Activated CD4-positive, alpha-beta T cell treated with anti-CD3 and anti-CD28 coated beads, Interleukin-10, Interleukin-2, amounts not matched to agents 100 ng/mL and 50 ng/mL, durations not matched to agents 16 hours and 8 hours (primary cell): ENCODE measurements at regions not wholly inside any gene's neighbourhood (a gene's known extent, or its start where the extent isn't known, plus 50 kb on each side); places are given as distances from the start of the nearest gene placed in this dataset.
"Not testable (repeated sequence)": the region's sequence is repeated elsewhere in the genome, so short reads cannot be mapped to it uniquely, and the experiment has no call there.

ENCODE experiments used
- DNase-seq: peaks from one replicate; pipeline ENCODE4 v3.0.0-alpha.2; 2020

DNA sequence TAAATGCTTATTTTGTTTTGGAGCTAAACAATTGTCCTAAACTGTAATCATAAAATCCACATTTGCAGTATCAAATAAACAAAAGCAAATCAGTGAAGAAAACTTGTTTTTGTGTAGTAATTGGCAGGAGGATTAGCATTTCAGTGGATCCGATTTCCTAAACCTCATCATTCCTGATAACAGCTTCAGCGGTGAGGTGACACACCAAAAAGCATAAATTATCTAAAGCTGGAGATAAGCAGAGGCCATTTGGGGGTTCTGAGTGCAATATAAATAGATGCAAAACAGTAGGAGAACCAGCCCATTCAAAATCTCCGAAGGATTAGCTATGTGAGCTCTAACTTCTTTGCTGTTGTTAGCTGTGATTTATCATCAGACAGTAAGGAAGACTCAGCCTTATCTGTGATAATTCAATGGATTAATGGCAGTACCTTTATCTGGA, 235.8 kb downstream of the EPHA7 start:
- DNase-seq = no peak

DNA sequence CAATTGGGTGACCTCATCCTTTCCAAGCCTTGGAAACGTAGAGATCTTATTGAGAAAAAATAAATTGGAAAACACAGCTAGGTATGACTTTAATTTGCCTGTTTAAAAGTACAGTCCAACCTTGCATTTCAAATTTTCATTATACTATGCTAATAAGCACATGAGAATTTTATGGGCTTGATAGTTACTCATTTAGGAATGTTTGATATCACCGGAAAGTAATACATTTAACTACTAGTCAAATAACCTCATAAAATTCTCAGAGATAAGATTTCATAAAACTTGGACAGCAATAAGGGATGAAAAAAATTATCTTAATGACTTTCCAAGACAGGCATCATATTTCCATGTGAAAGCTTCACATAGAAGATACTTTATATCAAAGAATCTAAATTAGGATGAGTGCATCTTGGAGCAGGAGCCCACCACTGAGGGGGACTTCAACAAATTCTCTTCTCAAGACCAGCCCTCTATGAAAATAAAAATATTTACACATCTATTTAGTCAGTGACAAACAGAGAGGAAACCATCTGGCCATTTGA, 236.3 kb downstream of the EPHA7 start:
- no peak for DNase-seq

DNA sequence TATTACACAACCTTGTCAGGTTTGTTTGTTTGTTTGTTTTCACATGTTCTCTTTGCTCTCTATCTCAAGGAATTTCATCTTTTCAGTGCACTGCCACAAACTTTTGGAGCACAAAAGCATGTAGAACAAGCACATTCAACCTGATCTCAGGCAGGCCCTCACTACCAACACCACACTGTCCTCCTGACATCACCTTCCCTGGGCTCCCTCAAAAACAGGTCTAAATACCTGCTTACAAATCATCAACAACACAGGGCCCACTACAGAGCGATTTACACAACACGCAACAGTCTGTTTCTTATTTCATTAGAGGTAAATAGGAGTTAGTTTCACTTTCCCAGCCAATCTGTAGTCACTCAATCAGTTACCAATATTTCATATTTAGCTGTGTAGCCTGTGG, 241.4 kb downstream of the EPHA7 start:
- DNase-seq = no peak

DNA sequence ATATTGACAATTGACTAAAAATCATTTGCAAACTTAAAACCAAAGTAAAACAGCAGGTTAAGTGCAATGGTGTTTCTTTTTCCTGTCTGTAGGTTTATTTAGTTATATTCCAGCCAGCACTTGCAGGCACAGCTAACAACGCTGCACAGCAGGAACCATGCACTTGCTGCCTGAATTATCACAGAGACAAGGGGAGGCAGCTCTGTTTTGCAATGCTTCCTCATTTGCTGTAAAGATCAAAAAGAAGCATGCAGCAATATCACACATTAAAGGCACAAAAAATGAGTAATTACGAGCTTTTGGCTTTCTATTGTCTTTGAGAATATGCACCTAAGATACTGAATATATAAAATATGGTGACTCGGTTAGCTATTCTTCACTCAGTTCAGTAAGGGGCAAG, 241.9 kb downstream of the EPHA7 start:
- DNase-seq = no peak

DNA sequence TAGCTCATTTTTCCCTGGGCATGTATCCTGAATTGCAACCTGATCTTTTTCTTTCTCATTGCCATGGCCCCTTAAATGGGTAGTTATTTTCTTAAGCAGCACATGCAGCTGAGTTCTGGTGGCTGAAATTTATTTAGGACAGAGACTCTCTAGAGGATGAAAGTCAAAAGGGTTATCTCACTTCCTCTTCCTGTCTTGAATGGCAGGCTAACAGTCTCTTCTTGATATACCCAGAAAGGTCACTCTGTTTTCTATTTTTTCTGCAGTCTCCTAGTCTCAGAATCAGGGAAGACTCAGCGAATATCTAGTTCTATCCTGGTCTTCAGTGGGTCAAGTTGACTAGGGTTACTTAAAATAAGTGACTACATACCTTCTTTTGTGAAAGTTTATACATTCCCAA, 243.3 kb downstream of the EPHA7 start:
- no peak for DNase-seq

DNA sequence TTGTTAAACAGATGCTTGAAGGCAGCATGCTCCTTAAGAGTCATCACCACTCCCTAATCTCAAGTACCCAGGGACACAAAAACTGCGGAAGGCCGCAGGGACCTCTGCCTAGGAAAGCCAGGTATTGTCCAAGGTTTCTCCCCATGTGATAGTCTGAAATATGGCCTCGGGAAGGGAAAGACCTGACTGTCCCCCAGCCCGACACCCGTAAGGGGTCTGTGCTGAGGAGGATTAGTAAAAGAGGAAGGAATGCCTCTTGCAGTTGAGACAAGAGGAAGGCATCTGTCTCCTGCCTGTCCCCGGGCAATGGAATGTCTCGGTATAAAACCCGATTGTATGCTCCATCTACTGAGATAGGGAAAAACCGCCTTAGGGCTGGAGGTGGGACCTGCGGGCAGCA, 245.8 kb downstream of the EPHA7 start:
- DNase-seq = not testable (repeated sequence)

DNA sequence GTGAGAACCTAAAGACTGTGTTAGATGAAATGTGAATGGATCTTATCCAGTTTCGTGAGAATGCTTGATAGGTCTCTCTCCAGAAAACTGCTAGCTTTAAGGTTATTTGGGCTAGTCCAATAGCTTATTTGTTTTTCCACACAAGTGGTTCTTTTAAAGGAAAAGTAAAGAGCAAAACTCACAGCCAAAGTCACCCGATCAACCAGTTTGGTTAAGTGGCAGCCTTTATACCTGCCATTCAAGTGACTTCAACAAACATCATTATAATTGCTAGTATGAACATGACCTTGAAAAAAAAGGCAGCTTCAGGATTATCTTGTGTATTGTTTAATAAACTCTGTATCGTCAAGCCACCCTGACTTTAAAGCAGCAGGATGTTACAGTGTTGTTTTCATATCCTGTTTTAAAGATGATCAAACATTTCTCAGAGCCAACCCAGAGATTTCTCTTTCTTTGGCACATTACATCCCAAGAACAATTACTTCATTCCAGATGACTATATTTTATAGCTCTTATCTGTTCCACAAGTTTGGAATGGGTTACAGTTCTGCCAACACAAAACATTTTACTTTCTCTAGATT, 253.4 kb downstream of the EPHA7 start:
- DNase-seq = no peak

DNA sequence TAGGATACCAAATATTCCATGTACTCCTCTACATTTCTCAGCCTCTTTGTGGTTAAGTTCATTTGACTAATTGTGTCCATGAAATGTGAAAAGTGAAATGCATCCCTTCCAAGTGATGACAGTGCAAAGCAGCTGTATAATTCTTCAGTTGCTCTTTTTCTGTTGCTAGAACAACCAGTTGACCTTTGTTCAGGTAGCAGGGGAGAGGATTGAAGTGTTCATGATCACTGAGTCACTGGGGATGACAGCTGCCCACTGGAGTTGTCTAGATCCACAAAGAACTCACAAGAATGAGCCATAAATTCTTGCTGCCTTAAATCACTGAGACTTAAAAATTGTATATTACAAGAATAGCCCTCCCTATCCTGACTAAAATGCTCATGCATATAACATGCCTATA, 254.6 kb downstream of the EPHA7 start:
- no peak for DNase-seq

DNA sequence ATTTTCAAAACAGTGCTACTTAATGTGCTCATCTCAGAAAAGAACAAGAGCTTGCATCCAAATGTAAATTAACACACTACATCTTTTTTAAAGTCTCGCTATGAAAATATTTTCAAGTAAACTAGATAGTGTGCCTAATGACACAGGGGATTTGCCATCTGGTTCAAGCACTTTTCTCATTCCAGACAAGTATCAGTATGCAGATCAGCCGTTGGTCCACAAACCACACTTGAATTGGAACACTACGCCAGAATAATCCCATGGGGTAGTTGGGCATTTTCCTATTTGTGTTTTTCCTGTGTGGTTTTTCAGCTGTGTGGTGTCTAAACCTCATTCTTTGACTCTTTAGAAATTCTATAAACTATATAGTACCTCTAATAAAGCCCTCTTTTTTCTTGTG, 256.2 kb downstream of the EPHA7 start:
- no peak for DNase-seq

DNA sequence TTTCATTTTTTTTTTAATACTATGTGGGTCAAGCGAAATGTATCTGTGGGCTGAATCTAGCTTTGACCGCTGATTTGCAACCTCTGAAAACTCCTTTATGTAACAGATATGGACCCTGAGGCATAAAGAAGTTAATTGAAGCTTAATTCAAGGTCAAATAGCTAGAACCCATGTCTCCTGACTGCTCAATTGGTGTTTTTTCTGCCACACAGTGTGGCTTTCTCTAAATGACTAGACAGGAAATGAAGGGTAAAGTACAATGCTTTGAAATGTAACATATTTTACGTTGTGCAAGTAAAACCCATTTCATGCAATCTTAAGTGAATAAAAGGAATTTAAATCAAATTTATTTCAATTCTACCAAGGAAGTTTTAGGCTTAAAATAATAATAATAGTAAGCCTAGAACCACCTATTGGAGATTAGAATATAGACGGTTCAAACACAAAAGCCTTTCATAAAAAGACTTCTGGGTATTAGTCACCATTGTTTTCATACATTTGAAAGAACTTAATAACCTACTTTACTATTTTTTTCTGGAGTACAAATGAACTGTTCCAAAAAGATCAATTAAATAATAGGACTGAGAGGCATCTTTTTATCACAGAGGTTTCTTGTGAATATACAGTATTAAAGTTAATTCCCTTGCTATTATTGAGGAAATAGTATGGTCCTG, 279.8 kb downstream of the EPHA7 start:
- DNase-seq = peak; percentile 48

DNA sequence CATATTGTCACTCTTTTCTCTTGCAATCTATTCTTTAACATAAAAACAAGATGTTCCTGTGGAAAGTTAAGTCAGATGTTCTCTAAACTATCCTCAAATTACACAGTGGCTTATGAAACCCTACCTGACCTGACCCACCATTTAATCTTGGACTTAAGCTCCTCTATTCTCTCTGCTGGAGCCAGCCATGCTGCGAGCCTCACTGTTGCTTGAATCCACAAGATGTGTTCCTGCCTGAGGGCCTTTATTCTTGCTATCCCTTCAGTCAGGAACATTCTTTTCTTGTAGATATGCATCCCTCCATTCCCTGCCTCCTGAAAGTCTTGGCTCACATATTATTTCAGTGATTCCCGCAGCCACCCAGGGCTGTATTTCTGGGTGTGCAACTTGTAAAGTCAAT, 283.2 kb downstream of the EPHA7 start:
- DNase-seq = no peak

DNA sequence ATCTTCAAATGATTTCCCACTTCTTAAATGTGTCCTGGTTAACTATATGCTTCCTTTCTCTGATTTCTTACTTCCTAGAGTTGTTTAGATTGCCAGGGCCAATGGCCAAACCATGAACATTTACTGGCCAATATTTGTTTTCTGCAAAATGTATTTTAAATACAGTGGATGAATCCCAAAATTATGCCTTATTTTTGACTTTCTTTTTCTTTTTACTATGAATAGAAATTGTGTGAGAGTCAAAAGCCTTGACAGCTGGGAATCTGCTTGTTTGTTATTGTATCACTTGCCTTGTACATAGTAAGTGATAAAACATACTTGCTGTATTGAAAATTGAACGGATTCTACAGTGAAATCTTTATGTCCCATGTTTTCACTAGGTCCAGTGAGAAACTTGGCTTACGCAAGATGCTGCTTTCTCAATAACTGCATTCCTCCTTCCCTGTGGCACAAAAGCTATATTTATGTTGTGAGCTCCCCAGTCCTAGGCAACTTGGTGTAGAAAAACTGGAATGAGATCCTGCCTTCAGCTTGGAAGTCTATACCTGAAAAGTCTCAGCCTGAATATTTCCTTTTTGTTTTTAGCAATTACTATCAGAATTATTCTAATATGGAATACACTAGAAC, 295.2 kb downstream of the EPHA7 start:
- DNase-seq = no peak

DNA sequence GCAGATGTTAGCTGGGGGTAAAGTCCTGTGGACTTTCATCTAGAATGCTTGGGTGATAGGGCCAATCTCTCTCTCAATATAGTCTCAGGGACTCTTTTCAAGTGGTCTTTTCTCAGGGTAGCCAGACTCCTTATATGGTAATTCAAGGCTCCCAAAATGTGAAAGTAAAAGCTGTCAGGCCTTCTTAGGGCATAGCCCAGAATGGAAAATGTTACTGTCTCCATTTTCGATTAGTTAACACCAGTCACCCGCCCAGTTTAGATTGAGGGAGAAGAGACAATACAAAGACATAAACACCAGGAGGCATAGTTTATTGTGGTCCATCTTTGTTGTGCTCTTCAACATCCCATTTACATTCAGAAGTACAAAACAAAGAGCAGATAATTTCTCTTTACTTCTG, 295.8 kb downstream of the EPHA7 start:
- no peak for DNase-seq

DNA sequence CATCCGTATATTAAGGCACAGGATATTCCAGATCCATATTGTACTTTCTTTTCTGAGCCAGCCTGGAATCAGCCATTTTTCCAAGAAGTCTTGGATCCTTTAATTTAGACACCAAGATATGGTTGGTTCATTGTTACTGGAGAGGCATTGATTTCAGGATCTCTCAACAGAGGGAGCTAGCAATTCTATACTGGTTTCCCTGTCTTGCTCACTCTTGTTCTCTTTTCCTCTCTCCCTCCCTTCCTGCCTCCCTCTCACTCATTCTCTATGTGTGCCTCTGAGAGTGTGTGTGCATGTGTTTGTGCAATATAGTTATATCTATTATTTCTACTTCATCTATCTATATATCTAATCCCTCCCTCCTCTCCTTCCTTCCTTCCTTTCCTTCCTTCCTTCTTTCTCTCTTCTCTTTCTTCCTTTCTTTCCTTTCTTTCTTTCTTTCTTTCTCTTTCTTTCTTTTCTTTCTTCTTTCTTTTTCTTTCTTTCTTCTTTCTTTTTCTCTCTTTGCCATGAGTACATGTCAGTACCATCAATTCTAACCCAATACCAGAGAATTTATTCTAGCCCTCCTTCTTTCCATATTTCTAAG, 299.1 kb downstream of the EPHA7 start:
- DNase-seq = no peak

DNA sequence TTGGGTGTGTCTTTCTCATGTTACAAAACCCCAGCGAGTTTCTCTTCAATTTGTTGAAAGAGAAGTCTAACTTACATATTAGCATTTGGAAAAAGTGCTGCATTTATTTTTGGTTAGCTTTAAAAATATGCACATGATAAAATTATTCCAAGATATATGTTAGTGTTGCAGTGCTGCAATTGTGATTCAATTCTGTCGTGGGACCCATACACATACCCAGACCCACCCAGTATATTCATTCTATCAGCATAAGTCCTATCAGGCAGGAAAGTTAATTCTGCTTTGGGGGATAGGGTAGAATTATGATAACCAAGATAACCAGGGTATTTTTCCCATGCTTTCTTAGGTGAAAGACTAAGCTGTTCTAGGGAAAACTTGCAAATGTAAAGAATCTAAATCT, 313.5 kb downstream of the EPHA7 start:
- no peak for DNase-seq

DNA sequence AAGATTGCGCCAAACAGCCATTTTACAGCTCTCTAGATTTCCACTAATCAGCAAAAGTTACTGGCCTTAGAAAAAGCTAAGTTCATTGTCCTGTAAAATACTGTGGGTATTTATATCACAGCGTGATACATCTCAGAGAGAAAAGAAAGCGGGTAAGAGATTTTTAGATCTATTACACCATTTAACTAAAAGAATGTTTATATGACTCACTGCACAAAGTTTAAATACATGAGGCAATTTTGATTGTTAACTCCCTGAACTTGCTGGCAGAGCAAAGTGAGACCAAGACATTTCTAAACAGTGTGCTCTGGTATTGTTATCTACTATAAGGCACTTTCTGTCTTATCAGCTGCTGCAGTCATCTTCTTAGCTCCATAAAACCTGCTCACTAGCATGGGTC, 314.3 kb downstream of the EPHA7 start:
- DNase-seq = no peak

DNA sequence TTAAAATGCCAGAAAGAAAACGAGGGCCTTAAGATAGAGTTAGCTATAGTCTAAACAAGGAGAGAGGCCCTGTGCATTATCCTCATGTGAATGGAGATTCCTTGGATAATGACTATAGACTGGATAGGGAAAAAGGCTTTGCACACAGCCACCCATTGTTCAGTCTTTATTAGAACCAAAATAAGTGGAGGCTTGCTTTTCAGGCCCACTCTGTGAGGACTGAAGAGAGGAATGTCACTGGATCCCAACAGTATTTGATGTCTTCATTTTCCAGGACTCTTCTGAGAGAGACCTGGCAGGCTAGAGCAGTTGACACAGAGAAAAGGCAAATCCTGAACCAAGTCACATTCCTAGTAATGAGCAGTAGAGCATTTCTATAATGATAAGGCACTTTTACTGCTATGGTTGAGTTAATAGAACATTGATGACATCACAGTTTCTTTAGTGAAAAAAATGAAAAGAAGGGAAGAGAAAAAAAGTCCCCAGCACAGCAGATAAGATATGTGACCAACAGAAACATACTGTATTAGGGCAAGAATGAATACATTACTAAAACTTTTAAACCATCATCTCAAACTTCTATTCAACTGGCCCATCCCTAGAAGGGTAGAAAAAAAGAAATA, 315.1 kb downstream of the EPHA7 start:
- DNase-seq = no peak

DNA sequence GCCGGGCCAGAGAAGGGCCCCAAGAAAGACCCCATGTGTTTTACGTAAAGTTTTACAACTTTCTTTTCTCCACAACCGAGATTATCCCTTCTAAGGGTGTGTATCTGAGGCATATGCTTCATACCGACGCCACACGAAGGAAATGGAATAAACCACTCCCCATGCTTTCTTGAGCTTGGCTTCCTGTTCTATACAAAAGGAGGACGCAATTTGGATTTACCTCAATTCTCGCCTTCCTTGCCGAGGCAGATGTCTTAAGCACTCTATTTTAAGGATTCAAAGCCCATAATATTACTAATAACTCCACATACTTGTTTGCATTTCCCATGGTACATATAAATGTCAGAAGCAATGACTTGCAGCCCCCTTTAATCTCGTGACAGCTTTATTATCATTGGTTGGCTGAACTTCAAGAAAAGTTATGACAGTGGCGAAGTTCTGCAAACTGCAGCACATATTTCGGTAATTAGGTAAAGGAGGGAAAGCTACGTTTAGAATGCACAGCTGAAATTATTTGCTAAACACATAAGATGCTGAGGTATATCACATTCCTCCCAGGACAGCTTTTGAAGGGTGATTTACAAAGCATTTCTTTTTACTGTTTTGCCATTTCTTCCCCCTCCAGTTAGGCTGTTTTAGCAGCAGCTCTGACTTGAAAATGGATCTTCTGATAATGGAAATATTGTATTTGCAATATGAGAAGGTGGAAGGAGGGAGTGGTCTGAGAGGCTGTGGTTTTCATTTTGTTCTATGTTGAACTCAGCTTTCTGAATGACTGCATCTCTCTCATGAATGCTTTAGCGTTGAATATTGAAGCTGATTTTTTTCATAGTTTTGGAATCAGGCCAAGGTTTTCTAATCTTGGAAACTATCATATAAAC, 330.5 kb downstream of the EPHA7 start:
- no peak for DNase-seq

DNA sequence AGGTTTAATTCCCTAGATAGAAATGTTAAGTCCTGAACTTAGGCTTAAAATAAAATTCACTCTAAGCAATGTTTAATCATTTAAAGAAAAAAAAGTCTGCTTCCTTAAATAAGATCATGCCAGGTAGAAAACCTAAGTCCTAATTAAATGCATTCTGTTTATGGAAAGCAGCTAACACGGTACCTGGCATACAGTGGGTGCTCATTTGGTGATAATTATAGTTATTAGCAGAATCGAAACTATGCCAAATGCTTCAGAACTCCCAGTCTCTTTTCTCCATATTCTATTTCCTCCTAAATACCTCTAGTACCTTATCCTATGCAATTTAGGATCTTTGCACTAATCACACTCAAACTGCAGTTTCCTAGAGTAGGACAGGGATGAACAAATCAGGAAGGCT, 331.8 kb downstream of the EPHA7 start:
- DNase-seq = no peak

DNA sequence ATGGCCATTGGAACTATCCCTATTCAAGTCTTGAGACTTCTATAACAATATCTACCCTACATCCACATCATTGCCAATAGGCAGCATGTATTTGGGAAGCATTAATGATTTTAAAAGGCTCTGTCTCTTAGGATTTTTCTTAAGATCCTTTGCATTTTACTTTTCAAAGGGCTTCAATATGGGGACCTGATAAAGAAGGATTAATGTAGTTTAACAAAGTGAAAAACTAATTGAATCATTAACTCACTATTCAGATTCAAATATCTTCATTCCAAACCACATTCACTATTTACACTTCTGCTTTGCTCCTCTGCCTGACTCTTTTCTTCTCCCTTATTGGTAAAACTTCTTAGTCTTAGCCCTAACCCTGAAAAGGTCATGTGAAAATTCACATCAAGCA, 333.0 kb downstream of the EPHA7 start:
- no peak for DNase-seq

DNA sequence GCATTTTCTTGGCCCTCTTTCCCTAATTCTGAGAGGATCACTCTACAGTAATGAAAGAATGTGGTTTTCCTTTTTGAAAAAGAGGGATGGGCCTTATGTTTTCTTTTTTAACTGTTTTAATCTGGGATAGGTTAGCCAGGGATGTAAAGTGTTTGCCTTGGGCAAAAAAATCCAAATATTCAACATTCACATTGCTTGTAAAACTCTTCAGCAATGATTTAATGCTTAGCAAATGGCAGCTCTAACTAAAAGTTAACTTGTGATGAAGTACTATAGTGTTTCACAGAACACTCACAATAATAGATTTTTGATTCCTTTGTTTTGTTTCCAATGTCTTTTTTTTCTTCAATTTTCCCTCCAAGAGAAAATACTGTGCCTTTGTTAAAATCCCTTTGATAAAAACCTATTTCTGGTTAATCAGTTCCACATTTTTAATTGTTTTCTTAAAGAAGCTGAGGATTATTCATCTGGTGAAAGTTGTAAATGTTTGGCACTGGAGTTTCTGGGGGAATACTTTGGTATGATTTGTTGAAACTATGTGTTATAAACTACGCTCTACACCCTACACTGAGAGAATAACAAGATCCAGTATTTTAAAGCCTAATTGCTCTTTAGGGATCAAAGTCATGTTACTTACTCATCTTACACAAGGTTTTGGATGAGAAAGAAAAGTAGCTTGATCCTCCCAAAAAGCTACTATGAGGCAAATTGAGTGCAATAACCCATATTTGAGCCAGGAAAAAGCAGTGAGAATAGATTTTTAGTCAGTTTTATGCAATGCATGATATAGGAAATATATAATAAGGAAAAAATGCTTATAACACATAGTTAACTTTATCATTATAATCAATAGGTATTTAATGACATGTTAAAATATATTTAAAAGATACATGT, 335.8 kb downstream of the EPHA7 start:
- no peak for DNase-seq
